ENCODE measurements at regions not wholly inside any gene's neighbourhood (a gene's known extent, or its start where the extent isn't known, plus 50 kb on each side); places are given as distances from the start of the nearest gene placed in this dataset.
"Not testable (repeated sequence)": the region's sequence is repeated elsewhere in the genome, so short reads cannot be mapped to it uniquely, and the experiment has no call there.

- DNase-seq = no peak
Observed at GRCh38 chr15:59894835-59895234, 109.3 kb upstream of the FOXB1 start.

GRCh38 chr15:59892985-59893384 is 111.1 kb upstream of the FOXB1 start:
- DNase-seq = no peak

GRCh38 chr15:59887870-59888269 is 116.2 kb upstream of the FOXB1 start:
- not testable (repeated sequence) for DNase-seq

- DNase-seq = no peak
Observed at GRCh38 chr15:59887211-59887610, 116.9 kb upstream of the FOXB1 start.

GRCh38 chr15:59886441-59886840 is 117.7 kb upstream of the FOXB1 start:
- DNase-seq = no peak

GRCh38 chr15:59885832-59886231 is 118.3 kb upstream of the FOXB1 start:
- DNase-seq = no peak

- no peak for DNase-seq
Observed at GRCh38 chr15:59879506-59880265, 124.4 kb upstream of the FOXB1 start.

- no peak for DNase-seq
Observed at GRCh38 chr15:59876140-59876539, 128.0 kb upstream of the FOXB1 start.

GRCh38 chr15:59873644-59874272 is 130.4 kb upstream of the FOXB1 start:
- DNase-seq = no peak

GRCh38 chr15:59867086-59867855 is 136.8 kb upstream of the FOXB1 start:
- DNase-seq = no peak

GRCh38 chr15:59866642-59867041 is 137.5 kb upstream of the FOXB1 start:
- no peak for DNase-seq

GRCh38 chr15:59862191-59863155 is 141.6 kb upstream of the FOXB1 start:
- DNase-seq = no peak

- DNase-seq = no peak
Observed at GRCh38 chr15:59847968-59848367, 156.1 kb upstream of the FOXB1 start.

- DNase-seq = no peak
Observed at GRCh38 chr15:59845942-59846499, 156.9 kb upstream of the BNIP2 start.

- DNase-seq = no peak
Observed at GRCh38 chr15:59843609-59844008, 154.5 kb upstream of the BNIP2 start.

- no peak for DNase-seq
Observed at GRCh38 chr15:59841036-59841435, 151.9 kb upstream of the BNIP2 start.

- DNase-seq = no peak
Observed at GRCh38 chr15:59839906-59840305, 150.8 kb upstream of the BNIP2 start.

GRCh38 chr15:59838900-59839299 is 149.8 kb upstream of the BNIP2 start:
- DNase-seq = no peak

GRCh38 chr15:59835776-59836175 is 146.7 kb upstream of the BNIP2 start:
- DNase-seq = no peak

- DNase-seq = no peak
Observed at GRCh38 chr15:59834528-59834927, 145.4 kb upstream of the BNIP2 start.

- DNase-seq = no peak
Observed at GRCh38 chr15:59833366-59833765, 144.2 kb upstream of the BNIP2 start.

- DNase-seq = no peak
Observed at GRCh38 chr15:59830873-59831272, 141.8 kb upstream of the BNIP2 start.
